HCT116 (cell line): ENCODE measurements at regions not wholly inside any gene's neighbourhood (a gene's known extent, or its start where the extent isn't known, plus 50 kb on each side); places are given as distances from the start of the nearest gene placed in this dataset.

Experiments used
- ATAC-seq: fragments of 200-7000 bp; cut with Tn5 transposase; 2 replicates; pipeline ENCODE4 v1.9.1; 2020; ENCODE audit warnings: mild to moderate bottlenecking, moderate library complexity
- BruUV-seq: library from RNA; stranded (reverse); fragments of 400-500 nt; replicated peaks from 2 replicates; lab custom pipeline; 2021; lab: Mats Ljungman, UMichigan
- CTCF ChIA-PET: fragments of 300-600 bp; sonication (Branson Sonifier 250); formaldehyde crosslinking; loops from one replicate; lab custom pipeline; 2021; ENCODE audit warnings: antibody characterized with exemption; lab: Charles Lee
- POLR2A ChIA-PET: fragments of 300-600, 350-600 bp; sonication (Branson Sonifier 250); formaldehyde crosslinking; loops from one replicate; lab custom pipeline; 2021; ENCODE audit warnings: antibody characterized with exemption; lab: Charles Lee
- RAD21 ChIA-PET, 2 experiments: fragments of 300-600 bp; sonication (Branson Sonifier 250); formaldehyde crosslinking; loops; one replicate each; lab custom pipeline; 2023; ENCODE audit warnings: low total read pairs in 2 of 2; ENCODE audit not compliant: uncharacterized antibody in 2 of 2, unreplicated experiment in 2 of 2, low non-redundant PET in 1 of 2; lab: Charles Lee
- DNase-seq: peaks from one replicate; pipeline ENCODE4 v3.0.0-alpha.2; 2010; ENCODE audit warnings: low read depth, low spot score
- H2AFZ ChIP-seq: fragments of 200-600 bp; shearing (Covaris generic), sonication (generic); 2 replicates; pipeline ENCODE4 v1.6.1; 2017; ENCODE audit warnings: low read depth, mixed run types, mixed read lengths, antibody characterized with exemption, low read length; ENCODE audit not compliant: poor library complexity, severe bottlenecking
- H3K27ac ChIP-seq: 2 replicates; pipeline ENCODE4 v1.5.1; 2012; ENCODE audit warnings: low read depth, low read length
- H3K27me3 ChIP-seq: fragments of 200-600 bp; sonication (generic); 2 replicates; pipeline ENCODE4 v1.6.1; 2016; ENCODE audit warnings: mixed run types, low read length, mixed read lengths; ENCODE audit not compliant: insufficient read depth
- H3K36me3 ChIP-seq, 2 experiments: fragments of 200-500 bp in 1 of 2; fragments of 200-600 bp in 1 of 2; sonication (Bioruptor generic) in 1 of 2; sonication (generic) in 1 of 2; 2 replicates each; pipeline versions ENCODE4 v1.5.1 to v1.6.1; 2014 to 2016; ENCODE audit warnings: low read length in 2 of 2, inconsistent platforms in 1 of 2, mixed read lengths in 1 of 2, mixed run types in 1 of 2; ENCODE audit not compliant: insufficient read depth in 2 of 2, control insufficient read depth in 1 of 2
- H3K4me1 ChIP-seq, 2 experiments: fragments of 200-600 bp in 1 of 2; sonication (generic) in 1 of 2; 2 replicates each; pipeline versions ENCODE4 v1.5.1 to v1.6.1; 2012 to 2017; ENCODE audit warnings: low read length in 2 of 2, inconsistent platforms in 1 of 2, mild to moderate bottlenecking in 1 of 2, mixed read lengths in 1 of 2, mixed run types in 1 of 2, moderate library complexity in 1 of 2; ENCODE audit not compliant: insufficient read depth in 2 of 2, control insufficient read depth in 1 of 2
- H3K4me2 ChIP-seq: fragments of 200-600 bp; sonication (generic); 2 replicates; pipeline ENCODE4 v1.6.1; 2017; ENCODE audit warnings: mixed run types, low read length, mixed read lengths
- H3K4me3 ChIP-seq, 2 experiments: fragments of 200-600 bp in 1 of 2; sonication (generic) in 1 of 2; replicated peaks in 1 of 2; 2 replicates each; pipeline ENCODE4 v1.5.1; 2011 to 2016; ENCODE audit warnings: low read length in 2 of 2, control low read depth in 1 of 2, low read depth in 1 of 2, mild to moderate bottlenecking in 1 of 2, mixed read lengths in 1 of 2, mixed run types in 1 of 2
- H3K79me2 ChIP-seq: fragments of 200-600 bp; sonication (generic); 2 replicates; pipeline ENCODE4 v1.6.1; 2017; ENCODE audit warnings: mild to moderate bottlenecking, mixed run types, low read length, moderate library complexity, mixed read lengths; ENCODE audit not compliant: insufficient read depth
- H3K9ac ChIP-seq: fragments of 200-600 bp; sonication (generic); 2 replicates; pipeline ENCODE4 v1.6.1; 2016; ENCODE audit warnings: low read length, mixed read lengths
- H3K9me2 ChIP-seq: fragments of 200-600 bp; sonication (generic), shearing (Covaris generic); 2 replicates; pipeline ENCODE4 v1.6.1; 2017; ENCODE audit warnings: mixed run types, mild to moderate bottlenecking, moderate library complexity; ENCODE audit not compliant: insufficient read depth
- H3K9me3 ChIP-seq, 2 experiments: fragments of 200-500 bp in 1 of 2; fragments of 200-600 bp in 1 of 2; sonication (Bioruptor generic) in 1 of 2; sonication (generic) in 1 of 2; 2 replicates each; pipeline ENCODE4 v1.6.1; 2014 to 2017; ENCODE audit warnings: low read length in 2 of 2, mixed read lengths in 2 of 2, inconsistent platforms in 1 of 2, low read depth in 1 of 2, mild to moderate bottlenecking in 1 of 2, mixed run types in 1 of 2, moderate library complexity in 1 of 2; ENCODE audit not compliant: control insufficient read depth in 1 of 2, insufficient read depth in 1 of 2
- H4K20me1 ChIP-seq: fragments of 200-600 bp; sonication (generic), shearing (Covaris generic); 2 replicates; pipeline ENCODE4 v1.6.1; 2017; ENCODE audit warnings: mixed run types, mild to moderate bottlenecking, moderate library complexity; ENCODE audit not compliant: insufficient read depth
- CEBPB ChIP-seq: IDR thresholded peaks from 2 replicates; pipeline ENCODE4 v1.6.1; 2012; ENCODE audit warnings: low read depth
- CTCF ChIP-seq, 3 experiments: fragments of 200-600 bp in 1 of 3; sonication (generic) in 1 of 3; IDR thresholded peaks in 2 of 3; conservative IDR thresholded peaks in 1 of 3; 2 replicates each; pipeline ENCODE4 v1.5.1; 2012 to 2017; ENCODE audit warnings: low read depth in 2 of 3, low read length in 2 of 3, antibody characterized with exemption in 1 of 3, borderline replicate concordance in 1 of 3, control low read depth in 1 of 3, mild to moderate bottlenecking in 1 of 3, mixed read lengths in 1 of 3, mixed run types in 1 of 3, moderate library complexity in 1 of 3; ENCODE audit not compliant: insufficient read depth in 1 of 3
- FOSL1 ChIP-seq: IDR thresholded peaks from 2 replicates; pipeline ENCODE4 v1.6.1; 2012; ENCODE audit warnings: low read depth
- POLR2A ChIP-seq: IDR thresholded peaks from 2 replicates; pipeline ENCODE4 v1.7.0; 2011; ENCODE audit warnings: borderline replicate concordance; ENCODE audit not compliant: insufficient read depth, insufficient read length; ENCODE audit errors: extremely low read depth
- RAD21 ChIP-seq: IDR thresholded peaks from 2 replicates; pipeline ENCODE4 v1.6.1; 2012; ENCODE audit warnings: low read depth, mild to moderate bottlenecking
- SRF ChIP-seq: IDR thresholded peaks from 2 replicates; pipeline ENCODE4 v1.6.1; 2012; ENCODE audit warnings: low read depth
- YY1 ChIP-seq: IDR thresholded peaks from 2 replicates; pipeline ENCODE4 v1.6.1; 2011; ENCODE audit warnings: low read length, low read depth, moderate library complexity, mild to moderate bottlenecking; ENCODE audit not compliant: insufficient replicate concordance; ENCODE audit errors: extremely low read depth
- ZBTB33 ChIP-seq: IDR thresholded peaks from 2 replicates; pipeline ENCODE4 v1.6.1; 2011; ENCODE audit warnings: mild to moderate bottlenecking, low read length, moderate library complexity; ENCODE audit not compliant: insufficient replicate concordance; ENCODE audit errors: extremely low read depth
- ZFX ChIP-seq: fragments of 450-650 bp; IDR thresholded peaks from 2 replicates; pipeline ENCODE4 v1.6.1; 2017
- ZNF274 ChIP-seq: fragments of 200-500 bp; sonication (Bioruptor generic); IDR thresholded peaks from 2 replicates; pipeline ENCODE4 v1.6.1; 2014; ENCODE audit warnings: mild to moderate bottlenecking, low read depth, low read length, inconsistent platforms
- intact Hi-C: fragments of 100-400 bp; cut with micrococcal nuclease; formaldehyde crosslinking; loops from 2 replicates; pipeline ENCODE4 v1.10.0; 2022
- TF ChIP-seq, protein P1 (sequence below): IDR thresholded peaks from 2 replicates; pipeline ENCODE4 v1.6.1; 2012

DNA sequence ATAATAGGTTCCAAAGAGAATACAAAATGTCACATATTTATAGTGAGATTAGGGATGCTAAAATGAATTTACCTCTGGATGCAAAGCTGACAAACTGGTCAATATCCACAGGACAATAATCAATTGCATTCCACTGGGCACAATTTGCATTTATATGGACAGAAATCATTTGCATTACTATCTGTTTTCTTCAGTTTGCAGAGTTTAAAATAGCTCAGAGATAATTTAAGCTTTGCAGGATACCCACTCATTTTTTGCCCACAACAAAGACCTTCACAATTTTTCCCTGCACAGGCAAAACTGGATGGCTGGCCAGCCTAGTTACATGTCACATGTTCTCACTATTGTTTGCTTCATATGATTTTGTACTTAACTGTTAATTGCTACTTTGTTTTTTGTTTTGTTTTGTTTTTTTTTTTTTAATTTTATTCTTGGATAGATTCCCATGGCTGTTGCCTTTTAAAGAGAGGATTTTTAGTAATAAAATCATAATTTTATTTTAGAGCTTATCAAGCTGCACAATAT, 483.5 kb downstream of the UTRN start:
- RAD21 ChIA-PET: no interaction called here
- POLR2A ChIA-PET: no interaction called here
- ATAC-seq (no peak), DNase-seq (no peak)
- H3K27ac ChIP-seq: no peak overlapping the region
- no peaks in the 10 kb centered on the region for H3K79me2 ChIP-seq
- no TSS peak for BruUV-seq
- TF ChIP-seq FOSL1: no peak
- no peak for TF ChIP-seq SRF
- TF ChIP-seq RAD21: no peak
- no peak for TF ChIP-seq YY1
- TF ChIP-seq ZBTB33: no peak
- TF ChIP-seq CEBPB: no peak
- no peak for TF ChIP-seq ZFX
- no peak for TF ChIP-seq POLR2A
- no peak for TF ChIP-seq ZNF274
- TF ChIP-seq CTCF (IDR thresholded peaks at IDR 0.05 in 2 of 3, conservative IDR thresholded peaks at IDR 0.05 in 1 of 3; ENCODE audit: borderline replicate concordance in 1 of 3, insufficient read depth in 1 of 3, low read depth in 2 of 3, low read length in 2 of 3): no peak
- TF ChIP-seq, protein P1, sequence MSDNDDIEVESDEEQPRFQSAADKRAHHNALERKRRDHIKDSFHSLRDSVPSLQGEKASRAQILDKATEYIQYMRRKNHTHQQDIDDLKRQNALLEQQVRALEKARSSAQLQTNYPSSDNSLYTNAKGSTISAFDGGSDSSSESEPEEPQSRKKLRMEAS: no peak
- CTCF ChIA-PET: no interaction called here
- intact Hi-C loops: no loop called here
- no peak overlapping the region for H3K4me2 ChIP-seq
- H3K9ac ChIP-seq: no peak overlapping the region
- no peaks in the 10 kb centered on the region for H4K20me1 ChIP-seq
- no peaks in the 10 kb centered on the region for H3K9me2 ChIP-seq
- no peaks in the 10 kb centered on the region for H3K27me3 ChIP-seq
- H2AFZ ChIP-seq: no peak overlapping the region
- no peaks in the 10 kb centered on the region for H3K4me1 ChIP-seq
- H3K4me3 ChIP-seq: no peak overlapping the region
- H3K9me3 ChIP-seq: no peaks in the 10 kb centered on the region
- H3K36me3 ChIP-seq: no peaks in the 10 kb centered on the region
